Endothelial cell (in vitro differentiated cells): ENCODE measurements at regions not wholly inside any gene's neighbourhood (a gene's known extent, or its start where the extent isn't known, plus 50 kb on each side); places are given as distances from the start of the nearest gene placed in this dataset.

Experiments
- DNase-seq: peaks from one replicate; pipeline ENCODE4 v3.0.0; 2021; ENCODE audit warnings: low spot score
- H3K27ac Mint-ChIP-seq: one replicate; pipeline ENCODE4 v1.8.0; 2021; ENCODE audit warnings: mixed read lengths, inconsistent platforms; ENCODE audit not compliant: unreplicated experiment
- H3K27me3 Mint-ChIP-seq: one replicate; pipeline ENCODE4 v1.8.0; 2021; ENCODE audit warnings: mild to moderate bottlenecking, moderate library complexity, mixed read lengths, inconsistent platforms; ENCODE audit not compliant: unreplicated experiment
- H3K36me3 Mint-ChIP-seq: one replicate; pipeline ENCODE4 v1.8.0; 2021; ENCODE audit warnings: mild to moderate bottlenecking, low read depth, mixed read lengths, inconsistent platforms; ENCODE audit not compliant: unreplicated experiment
- H3K4me1 Mint-ChIP-seq: one replicate; pipeline ENCODE4 v1.8.0; 2021; ENCODE audit warnings: mild to moderate bottlenecking, mixed read lengths, inconsistent platforms; ENCODE audit not compliant: unreplicated experiment
- H3K4me3 Mint-ChIP-seq: one replicate; pipeline ENCODE4 v1.8.0; 2021; ENCODE audit warnings: mild to moderate bottlenecking, mixed read lengths, inconsistent platforms; ENCODE audit not compliant: unreplicated experiment
- H3K9me3 Mint-ChIP-seq: one replicate; pipeline ENCODE4 v1.8.0; 2021; ENCODE audit warnings: mixed read lengths, inconsistent platforms; ENCODE audit not compliant: unreplicated experiment
- CTCF ChIP-seq: fragments of 200-600 bp; sonication (generic); IDR thresholded peaks from one replicate; pipeline ENCODE4 v1.5.0; 2021; ENCODE audit warnings: antibody characterized with exemption; ENCODE audit not compliant: unreplicated experiment

- no peak for DNase-seq
- H3K4me3 Mint-ChIP-seq: no peak overlapping the region
- peaks cover 14% of the 10 kb centered on the region for H3K4me1 Mint-ChIP-seq
- no peak overlapping the region for H3K27ac Mint-ChIP-seq
- H3K27me3 Mint-ChIP-seq: peaks cover 1% of the 10 kb centered on the region
- no peak for TF ChIP-seq CTCF
- no peaks in the 10 kb centered on the region for H3K36me3 Mint-ChIP-seq
- no peaks in the 10 kb centered on the region for H3K9me3 Mint-ChIP-seq
Measured at GRCh38 chr6:140855520-140855919, 1277.2 kb upstream of the GJE1 start.

GRCh38 chr6:140854318-140854717 lies 1278.4 kb upstream of the GJE1 start:
- no peak overlapping the region for H3K27ac Mint-ChIP-seq
- peaks cover 1% of the 10 kb centered on the region for H3K27me3 Mint-ChIP-seq
- no peaks in the 10 kb centered on the region for H3K36me3 Mint-ChIP-seq
- DNase-seq: no peak
- no peaks in the 10 kb centered on the region for H3K9me3 Mint-ChIP-seq
- H3K4me1 Mint-ChIP-seq: peaks cover 7% of the 10 kb centered on the region
- TF ChIP-seq CTCF: no peak
- no peak overlapping the region for H3K4me3 Mint-ChIP-seq

- DNase-seq: no peak
- H3K27me3 Mint-ChIP-seq: peaks cover 1% of the 10 kb centered on the region
- no peak overlapping the region for H3K27ac Mint-ChIP-seq
- no peaks in the 10 kb centered on the region for H3K9me3 Mint-ChIP-seq
- H3K4me1 Mint-ChIP-seq: no peaks in the 10 kb centered on the region
- no peak for TF ChIP-seq CTCF
- no peaks in the 10 kb centered on the region for H3K36me3 Mint-ChIP-seq
- H3K4me3 Mint-ChIP-seq: no peak overlapping the region
Measured at GRCh38 chr6:140850438-140850837, 1282.3 kb upstream of the GJE1 start.

GRCh38 chr6:140849456-140849855 lies 1283.3 kb upstream of the GJE1 start:
- Mint-ChIP-seq H3K9me3 (no peaks in the 10 kb centered on the region), H3K27me3 (peaks cover 1% of the 10 kb centered on the region), H3K4me1 (peaks cover 3% of the 10 kb centered on the region), H3K27ac (no peak overlapping the region), H3K4me3 (no peak overlapping the region), H3K36me3 (no peaks in the 10 kb centered on the region)
- TF ChIP-seq CTCF: no peak
- no peak for DNase-seq

DNA sequence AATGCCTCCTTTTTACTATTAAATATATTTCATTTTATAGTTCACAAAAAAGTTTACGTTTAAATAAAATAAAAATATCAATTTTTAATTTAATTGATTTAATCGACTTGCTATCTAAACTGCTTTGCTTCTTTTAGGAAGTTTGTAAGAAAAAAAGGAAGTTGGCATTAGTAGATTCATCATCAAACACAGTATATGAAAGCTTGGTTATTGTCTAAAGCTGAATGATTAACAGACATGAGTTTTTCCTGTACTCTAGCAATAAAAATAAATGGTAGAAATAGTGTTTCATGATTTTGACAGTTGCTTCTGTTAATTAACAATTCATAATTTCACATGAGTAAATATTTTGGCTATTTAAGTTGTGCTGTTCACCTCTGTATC lies 1285.5 kb upstream of the GJE1 start:
- H3K36me3 Mint-ChIP-seq: no peaks in the 10 kb centered on the region
- no peak overlapping the region for H3K27ac Mint-ChIP-seq
- H3K4me3 Mint-ChIP-seq: no peak overlapping the region
- no peaks in the 10 kb centered on the region for H3K9me3 Mint-ChIP-seq
- TF ChIP-seq CTCF: no peak
- H3K27me3 Mint-ChIP-seq: peaks cover 1% of the 10 kb centered on the region
- H3K4me1 Mint-ChIP-seq: peaks cover 7% of the 10 kb centered on the region
- no peak for DNase-seq
